ENCODE measurements at regions not wholly inside any gene's neighbourhood (a gene's known extent, or its start where the extent isn't known, plus 50 kb on each side); places are given as distances from the start of the nearest gene placed in this dataset.

GRCh38 chr3:89049119-89049518, 58.3 kb upstream of the EPHA3 start:
- no peak overlapping the region for H3K27ac ChIP-seq (ENCODE audit: insufficient read depth, low read depth, low read length, poor library complexity, severe bottlenecking)
- WGBS, 2 experiments = 50 to 58% methylated on average over 2 of the region's 2 CpGs
- no peaks in the 10 kb centered on the region for H3K4me1 ChIP-seq (ENCODE audit: control insufficient read depth, insufficient read depth, low read length)
- no peaks in the 10 kb centered on the region for H3K27me3 ChIP-seq (ENCODE audit: control insufficient read depth, insufficient read depth, low read length, poor library complexity, severe bottlenecking)
- no peaks in the 10 kb centered on the region for H3K36me3 ChIP-seq (ENCODE audit: control insufficient read depth, insufficient read depth, low read length)
- H3K4me3 ChIP-seq (ENCODE audit: insufficient read depth, low read depth, low read length) = no peak overlapping the region
- H3K9me3 ChIP-seq (ENCODE audit: control insufficient read depth, low read length) = no peaks in the 10 kb centered on the region

- Histone ChIP-seq H3K4me3 (ENCODE audit: insufficient read depth, low read depth, low read length) (no peak overlapping the region), H3K36me3 (ENCODE audit: control insufficient read depth, insufficient read depth, low read length) (no peaks in the 10 kb centered on the region), H3K27me3 (ENCODE audit: control insufficient read depth, insufficient read depth, low read length, poor library complexity, severe bottlenecking) (no peaks in the 10 kb centered on the region), H3K4me1 (ENCODE audit: control insufficient read depth, insufficient read depth, low read length) (no peaks in the 10 kb centered on the region), H3K27ac (ENCODE audit: insufficient read depth, low read depth, low read length, poor library complexity, severe bottlenecking) (no peak overlapping the region), H3K9me3 (ENCODE audit: control insufficient read depth, low read length) (no peaks in the 10 kb centered on the region)
- WGBS, 2 experiments = 62 to 63% methylated on average over 3 of the region's 3 CpGs
These were observed 55.0 kb upstream of the EPHA3 start for GRCh38 chr3:89052386-89052785.

GRCh38 chr3:89057398-89057797, 50.0 kb upstream of the EPHA3 start:
- Histone ChIP-seq H3K27me3 (ENCODE audit: control insufficient read depth, insufficient read depth, low read length, poor library complexity, severe bottlenecking) (no peaks in the 10 kb centered on the region), H3K9me3 (ENCODE audit: control insufficient read depth, low read length) (no peaks in the 10 kb centered on the region), H3K4me3 (ENCODE audit: insufficient read depth, low read depth, low read length) (no peak overlapping the region), H3K27ac (ENCODE audit: insufficient read depth, low read depth, low read length, poor library complexity, severe bottlenecking) (no peak overlapping the region), H3K36me3 (ENCODE audit: control insufficient read depth, insufficient read depth, low read length) (no peaks in the 10 kb centered on the region), H3K4me1 (ENCODE audit: control insufficient read depth, insufficient read depth, low read length) (no peaks in the 10 kb centered on the region)
- WGBS, 2 experiments = 87 to 95% methylated on average over 4 of the region's 4 CpGs

All from ectodermal cell (in vitro differentiated cells).